B cell (primary cell): ENCODE measurements at regions not wholly inside any gene's neighbourhood (a gene's known extent, or its start where the extent isn't known, plus 50 kb on each side); places are given as distances from the start of the nearest gene placed in this dataset.

Experiments
- CTCF ChIP-seq: fragments of 200-600 bp; IDR thresholded peaks from one replicate; pipeline ENCODE4 v1.8.0; 2022; ENCODE audit warnings: antibody characterized with exemption, mild to moderate bottlenecking
- EZH2 ChIP-seq: IDR thresholded peaks from 2 replicates; pipeline ENCODE4 v1.6.1; 2012; ENCODE audit warnings: borderline replicate concordance, low read depth, mild to moderate bottlenecking, moderate library complexity, low read length; ENCODE audit not compliant: insufficient read depth, poor library complexity, severe bottlenecking

- TF ChIP-seq CTCF: no peak
- no peak for TF ChIP-seq EZH2
Observed at GRCh38 chr6:71224011-71224410, 64.6 kb upstream of the OGFRL1 start.
